Stimulated activated CD4-positive, alpha-beta T cell treated with anti-CD3 and anti-CD28 coated beads, Interleukin-4, amount 100 ng/mL, for 1 hour (primary cell): ENCODE measurements at regions not wholly inside any gene's neighbourhood (a gene's known extent, or its start where the extent isn't known, plus 50 kb on each side); places are given as distances from the start of the nearest gene placed in this dataset.

Source experiments
- DNase-seq: peaks from one replicate; pipeline ENCODE4 v3.0.0-alpha.2; 2020

- DNase-seq = no peak
These were observed 609.5 kb downstream of the EPHA4 start for GRCh38 chr2:220962556-220962955.

GRCh38 chr2:220963076-220963475 is 609.0 kb downstream of the EPHA4 start:
- no peak for DNase-seq

- DNase-seq = no peak
These were observed 608.2 kb downstream of the EPHA4 start for GRCh38 chr2:220963930-220964329.

GRCh38 chr2:220966636-220967035 is 605.5 kb downstream of the EPHA4 start:
- no peak for DNase-seq

- no peak for DNase-seq
These were observed 602.8 kb downstream of the EPHA4 start for GRCh38 chr2:220969348-220969747.

- DNase-seq = no peak
These were observed 591.0 kb downstream of the EPHA4 start for GRCh38 chr2:220980966-220981675.

- DNase-seq = no peak
These were observed 590.2 kb downstream of the EPHA4 start for GRCh38 chr2:220981926-220982325.

GRCh38 chr2:220985561-220985960 is 586.5 kb downstream of the EPHA4 start:
- DNase-seq = no peak

- no peak for DNase-seq
These were observed 584.3 kb downstream of the EPHA4 start for GRCh38 chr2:220987839-220988238.

- no peak for DNase-seq
These were observed 580.1 kb downstream of the EPHA4 start for GRCh38 chr2:220991972-220992371.

- no peak for DNase-seq
These were observed 577.3 kb downstream of the EPHA4 start for GRCh38 chr2:220994846-220995245.

- no peak for DNase-seq
These were observed 576.5 kb downstream of the EPHA4 start for GRCh38 chr2:220995581-220995980.

GRCh38 chr2:220998156-220998555 is 573.9 kb downstream of the EPHA4 start:
- no peak for DNase-seq

- no peak for DNase-seq
These were observed 572.7 kb downstream of the EPHA4 start for GRCh38 chr2:220999356-220999755.

GRCh38 chr2:221001381-221001801 is 570.7 kb downstream of the EPHA4 start:
- DNase-seq = no peak

GRCh38 chr2:221002101-221002685 is 569.9 kb downstream of the EPHA4 start:
- DNase-seq = no peak

- DNase-seq = no peak
These were observed 566.8 kb downstream of the EPHA4 start for GRCh38 chr2:221005338-221005737.

- no peak for DNase-seq
These were observed 566.0 kb downstream of the EPHA4 start for GRCh38 chr2:221006084-221006483.

- no peak for DNase-seq
These were observed 555.6 kb downstream of the EPHA4 start for GRCh38 chr2:221016551-221016950.

GRCh38 chr2:221018262-221018661 is 553.8 kb downstream of the EPHA4 start:
- DNase-seq = no peak

- DNase-seq = no peak
These were observed 552.4 kb downstream of the EPHA4 start for GRCh38 chr2:221019668-221020067.

GRCh38 chr2:221022554-221022953 is 549.5 kb downstream of the EPHA4 start:
- DNase-seq = no peak

- DNase-seq = no peak
These were observed 546.7 kb downstream of the EPHA4 start for GRCh38 chr2:221025398-221025797.

- no peak for DNase-seq
These were observed 537.9 kb downstream of the EPHA4 start for GRCh38 chr2:221034026-221034701.
